Keratinocyte (primary cell): ENCODE measurements at regions not wholly inside any gene's neighbourhood (a gene's known extent, or its start where the extent isn't known, plus 50 kb on each side); places are given as distances from the start of the nearest gene placed in this dataset.

Source experiments
- CTCF ChIP-seq, 3 experiments: IDR thresholded peaks in 1 of 3; conservative IDR thresholded peaks in 1 of 3; optimal IDR thresholded peaks in 1 of 3; 2 replicates in 2 of 3; 3 replicates in 1 of 3; pipeline versions ENCODE3 to v1.5.1; 2011; ENCODE audit warnings: low read length in 3 of 3, mild to moderate bottlenecking in 3 of 3, moderate library complexity in 2 of 3, control low read depth in 1 of 3, inconsistent platforms in 1 of 3; ENCODE audit not compliant: insufficient read depth in 2 of 3; ENCODE audit errors: extremely low read depth in 1 of 3
- EZH2 ChIP-seq: IDR thresholded peaks from one replicate; pipeline ENCODE4 v1.6.1; 2012; ENCODE audit warnings: inconsistent platforms, mild to moderate bottlenecking, low read length, moderate library complexity

- TF ChIP-seq EZH2 (no peak), CTCF (optimal IDR thresholded peaks at IDR 0.05 in 1 of 3, IDR thresholded peaks at IDR 0.05 in 1 of 3, conservative IDR thresholded peaks at IDR 0.05 in 1 of 3; ENCODE audit: extremely low read depth in 1 of 3, insufficient read depth in 2 of 3, low read length in 3 of 3) (no peak)
Measured at GRCh38 chr9:82805027-82805426, 257.9 kb downstream of the RASEF start.
